HCT116 (cell line): ENCODE measurements at regions not wholly inside any gene's neighbourhood (a gene's known extent, or its start where the extent isn't known, plus 50 kb on each side); places are given as distances from the start of the nearest gene placed in this dataset.

Experiments
- ATAC-seq: fragments of 200-7000 bp; cut with Tn5 transposase; 2 replicates; pipeline ENCODE4 v1.9.1; 2020; ENCODE audit warnings: mild to moderate bottlenecking, moderate library complexity
- BruUV-seq: library from RNA; stranded (reverse); fragments of 400-500 nt; replicated peaks from 2 replicates; lab custom pipeline; 2021; lab: Mats Ljungman, UMichigan
- CTCF ChIA-PET: fragments of 300-600 bp; sonication (Branson Sonifier 250); formaldehyde crosslinking; loops from one replicate; lab custom pipeline; 2021; ENCODE audit warnings: antibody characterized with exemption; lab: Charles Lee
- POLR2A ChIA-PET: fragments of 300-600, 350-600 bp; sonication (Branson Sonifier 250); formaldehyde crosslinking; loops from one replicate; lab custom pipeline; 2021; ENCODE audit warnings: antibody characterized with exemption; lab: Charles Lee
- RAD21 ChIA-PET, 2 experiments: fragments of 300-600 bp; sonication (Branson Sonifier 250); formaldehyde crosslinking; loops; one replicate each; lab custom pipeline; 2023; ENCODE audit warnings: low total read pairs in 2 of 2; ENCODE audit not compliant: uncharacterized antibody in 2 of 2, unreplicated experiment in 2 of 2, low non-redundant PET in 1 of 2; lab: Charles Lee
- DNase-seq: peaks from one replicate; pipeline ENCODE4 v3.0.0-alpha.2; 2010; ENCODE audit warnings: low read depth, low spot score
- H2AFZ ChIP-seq: fragments of 200-600 bp; shearing (Covaris generic), sonication (generic); 2 replicates; pipeline ENCODE4 v1.6.1; 2017; ENCODE audit warnings: low read depth, mixed run types, mixed read lengths, antibody characterized with exemption, low read length; ENCODE audit not compliant: poor library complexity, severe bottlenecking
- H3K27ac ChIP-seq: 2 replicates; pipeline ENCODE4 v1.5.1; 2012; ENCODE audit warnings: low read depth, low read length
- H3K27me3 ChIP-seq: fragments of 200-600 bp; sonication (generic); 2 replicates; pipeline ENCODE4 v1.6.1; 2016; ENCODE audit warnings: mixed run types, low read length, mixed read lengths; ENCODE audit not compliant: insufficient read depth
- H3K36me3 ChIP-seq, 2 experiments: fragments of 200-500 bp in 1 of 2; fragments of 200-600 bp in 1 of 2; sonication (Bioruptor generic) in 1 of 2; sonication (generic) in 1 of 2; 2 replicates each; pipeline versions ENCODE4 v1.5.1 to v1.6.1; 2014 to 2016; ENCODE audit warnings: low read length in 2 of 2, inconsistent platforms in 1 of 2, mixed read lengths in 1 of 2, mixed run types in 1 of 2; ENCODE audit not compliant: insufficient read depth in 2 of 2, control insufficient read depth in 1 of 2
- H3K4me1 ChIP-seq, 2 experiments: fragments of 200-600 bp in 1 of 2; sonication (generic) in 1 of 2; 2 replicates each; pipeline versions ENCODE4 v1.5.1 to v1.6.1; 2012 to 2017; ENCODE audit warnings: low read length in 2 of 2, inconsistent platforms in 1 of 2, mild to moderate bottlenecking in 1 of 2, mixed read lengths in 1 of 2, mixed run types in 1 of 2, moderate library complexity in 1 of 2; ENCODE audit not compliant: insufficient read depth in 2 of 2, control insufficient read depth in 1 of 2
- H3K4me2 ChIP-seq: fragments of 200-600 bp; sonication (generic); 2 replicates; pipeline ENCODE4 v1.6.1; 2017; ENCODE audit warnings: mixed run types, low read length, mixed read lengths
- H3K4me3 ChIP-seq, 2 experiments: fragments of 200-600 bp in 1 of 2; sonication (generic) in 1 of 2; replicated peaks in 1 of 2; 2 replicates each; pipeline ENCODE4 v1.5.1; 2011 to 2016; ENCODE audit warnings: low read length in 2 of 2, control low read depth in 1 of 2, low read depth in 1 of 2, mild to moderate bottlenecking in 1 of 2, mixed read lengths in 1 of 2, mixed run types in 1 of 2
- H3K79me2 ChIP-seq: fragments of 200-600 bp; sonication (generic); 2 replicates; pipeline ENCODE4 v1.6.1; 2017; ENCODE audit warnings: mild to moderate bottlenecking, mixed run types, low read length, moderate library complexity, mixed read lengths; ENCODE audit not compliant: insufficient read depth
- H3K9ac ChIP-seq: fragments of 200-600 bp; sonication (generic); 2 replicates; pipeline ENCODE4 v1.6.1; 2016; ENCODE audit warnings: low read length, mixed read lengths
- H3K9me2 ChIP-seq: fragments of 200-600 bp; sonication (generic), shearing (Covaris generic); 2 replicates; pipeline ENCODE4 v1.6.1; 2017; ENCODE audit warnings: mixed run types, mild to moderate bottlenecking, moderate library complexity; ENCODE audit not compliant: insufficient read depth
- H3K9me3 ChIP-seq, 2 experiments: fragments of 200-500 bp in 1 of 2; fragments of 200-600 bp in 1 of 2; sonication (Bioruptor generic) in 1 of 2; sonication (generic) in 1 of 2; 2 replicates each; pipeline ENCODE4 v1.6.1; 2014 to 2017; ENCODE audit warnings: low read length in 2 of 2, mixed read lengths in 2 of 2, inconsistent platforms in 1 of 2, low read depth in 1 of 2, mild to moderate bottlenecking in 1 of 2, mixed run types in 1 of 2, moderate library complexity in 1 of 2; ENCODE audit not compliant: control insufficient read depth in 1 of 2, insufficient read depth in 1 of 2
- H4K20me1 ChIP-seq: fragments of 200-600 bp; sonication (generic), shearing (Covaris generic); 2 replicates; pipeline ENCODE4 v1.6.1; 2017; ENCODE audit warnings: mixed run types, mild to moderate bottlenecking, moderate library complexity; ENCODE audit not compliant: insufficient read depth
- ATF3 ChIP-seq: IDR thresholded peaks from 2 replicates; pipeline ENCODE4 v1.6.1; 2012
- CBX3 ChIP-seq: IDR thresholded peaks from 2 replicates; pipeline ENCODE4 v1.6.1; 2012; ENCODE audit warnings: low read depth
- ELF1 ChIP-seq: IDR thresholded peaks from 2 replicates; pipeline ENCODE4 v1.6.1; 2012; ENCODE audit warnings: low read depth, borderline replicate concordance
- EZH2 ChIP-seq: fragments of 200-600 bp; sonication (generic); IDR thresholded peaks from 2 replicates; pipeline ENCODE4 v1.6.1; 2017; ENCODE audit warnings: antibody characterized with exemption, mixed run types
- EZH2phosphoT487 ChIP-seq: fragments of 200-600 bp; IDR thresholded peaks from 2 replicates; pipeline ENCODE4 v1.6.1; 2018; ENCODE audit warnings: antibody characterized with exemption, borderline replicate concordance
- JUND ChIP-seq: IDR thresholded peaks from 2 replicates; pipeline ENCODE4 v1.6.1; 2012
- MAX ChIP-seq: IDR thresholded peaks from 2 replicates; pipeline ENCODE4 v1.6.1; 2012
- RAD21 ChIP-seq: IDR thresholded peaks from 2 replicates; pipeline ENCODE4 v1.6.1; 2012; ENCODE audit warnings: low read depth, mild to moderate bottlenecking
- SIN3A ChIP-seq: IDR thresholded peaks from 2 replicates; pipeline ENCODE4 v1.6.1; 2012; ENCODE audit warnings: low read depth
- SP1 ChIP-seq: IDR thresholded peaks from 2 replicates; pipeline ENCODE4 v1.6.1; 2012; ENCODE audit warnings: low read depth
- SRF ChIP-seq: IDR thresholded peaks from 2 replicates; pipeline ENCODE4 v1.6.1; 2012; ENCODE audit warnings: low read depth
- intact Hi-C: fragments of 100-400 bp; cut with micrococcal nuclease; formaldehyde crosslinking; loops from 2 replicates; pipeline ENCODE4 v1.10.0; 2022
- TF ChIP-seq, protein P1 (sequence below), 3 experiments: fragments of 200-600 bp in 1 of 3; sonication (generic) in 1 of 3; IDR thresholded peaks in 2 of 3; conservative IDR thresholded peaks in 1 of 3; 2 replicates each; pipeline ENCODE4 v1.5.1; 2012 to 2017; ENCODE audit warnings: low read depth in 2 of 3, low read length in 2 of 3, antibody characterized with exemption in 1 of 3, borderline replicate concordance in 1 of 3, control low read depth in 1 of 3, mild to moderate bottlenecking in 1 of 3, mixed read lengths in 1 of 3, mixed run types in 1 of 3, moderate library complexity in 1 of 3; ENCODE audit not compliant: insufficient read depth in 1 of 3

- no TSS peak for BruUV-seq
- RAD21 ChIA-PET = no interaction called here
Observed at GRCh38 chrY:15325201-15325600, 800.9 kb downstream of the NLGN4Y start.

GRCh38 chrY:15326673-15327072 is 802.3 kb downstream of the NLGN4Y start:
- DNase-seq = no peak
- no peak for ATAC-seq
- Histone ChIP-seq H4K20me1 (no peaks in the 10 kb centered on the region), H3K79me2 (no peaks in the 10 kb centered on the region), H3K9me3 (no peaks in the 10 kb centered on the region), H3K36me3 (no peaks in the 10 kb centered on the region), H3K27me3 (no peaks in the 10 kb centered on the region), H3K27ac (no peak overlapping the region), H3K4me3 (no peak overlapping the region), H3K9ac (no peak overlapping the region), H3K9me2 (no peaks in the 10 kb centered on the region), H3K4me2 (no peak overlapping the region), H3K4me1 (no peaks in the 10 kb centered on the region), H2AFZ (no peak overlapping the region)
- RAD21 ChIA-PET = no interaction called here
- no TSS peak for BruUV-seq
- CTCF ChIA-PET = no interaction called here
- intact Hi-C loops = no loop called here
- POLR2A ChIA-PET = no interaction called here
- TF ChIP-seq, protein P1, sequence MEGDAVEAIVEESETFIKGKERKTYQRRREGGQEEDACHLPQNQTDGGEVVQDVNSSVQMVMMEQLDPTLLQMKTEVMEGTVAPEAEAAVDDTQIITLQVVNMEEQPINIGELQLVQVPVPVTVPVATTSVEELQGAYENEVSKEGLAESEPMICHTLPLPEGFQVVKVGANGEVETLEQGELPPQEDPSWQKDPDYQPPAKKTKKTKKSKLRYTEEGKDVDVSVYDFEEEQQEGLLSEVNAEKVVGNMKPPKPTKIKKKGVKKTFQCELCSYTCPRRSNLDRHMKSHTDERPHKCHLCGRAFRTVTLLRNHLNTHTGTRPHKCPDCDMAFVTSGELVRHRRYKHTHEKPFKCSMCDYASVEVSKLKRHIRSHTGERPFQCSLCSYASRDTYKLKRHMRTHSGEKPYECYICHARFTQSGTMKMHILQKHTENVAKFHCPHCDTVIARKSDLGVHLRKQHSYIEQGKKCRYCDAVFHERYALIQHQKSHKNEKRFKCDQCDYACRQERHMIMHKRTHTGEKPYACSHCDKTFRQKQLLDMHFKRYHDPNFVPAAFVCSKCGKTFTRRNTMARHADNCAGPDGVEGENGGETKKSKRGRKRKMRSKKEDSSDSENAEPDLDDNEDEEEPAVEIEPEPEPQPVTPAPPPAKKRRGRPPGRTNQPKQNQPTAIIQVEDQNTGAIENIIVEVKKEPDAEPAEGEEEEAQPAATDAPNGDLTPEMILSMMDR (IDR thresholded peaks at IDR 0.05 in 2 of 3, conservative IDR thresholded peaks at IDR 0.05 in 1 of 3; ENCODE audit: borderline replicate concordance in 1 of 3, insufficient read depth in 1 of 3, low read depth in 2 of 3, low read length in 2 of 3) = no peak
- TF ChIP-seq ELF1 (no peak), SIN3A (no peak), EZH2 (no peak)

More at GRCh38 chrY:15325201-15325600, 800.9 kb downstream of the NLGN4Y start:
- no peaks in the 10 kb centered on the region for H3K4me1 ChIP-seq
- H3K36me3 ChIP-seq = no peaks in the 10 kb centered on the region
- DNase-seq = no peak
- intact Hi-C loops = no loop called here
- H3K27ac ChIP-seq = no peak overlapping the region
- H3K4me3 ChIP-seq = no peak overlapping the region
- H3K27me3 ChIP-seq = no peaks in the 10 kb centered on the region
- no peaks in the 10 kb centered on the region for H3K9me3 ChIP-seq
- no peak overlapping the region for H2AFZ ChIP-seq
- no peaks in the 10 kb centered on the region for H3K9me2 ChIP-seq
- no peak overlapping the region for H3K4me2 ChIP-seq
- H3K79me2 ChIP-seq = no peaks in the 10 kb centered on the region
- H4K20me1 ChIP-seq = no peaks in the 10 kb centered on the region
- H3K9ac ChIP-seq = no peak overlapping the region
- TF ChIP-seq SP1 = no peak
- TF ChIP-seq EZH2phosphoT487 = no peak
- TF ChIP-seq ELF1 = no peak
- no peak for TF ChIP-seq ATF3
- TF ChIP-seq CBX3 = no peak
- TF ChIP-seq JUND = no peak
- no peak for TF ChIP-seq RAD21
- no peak for TF ChIP-seq SIN3A
- TF ChIP-seq SRF = no peak
- TF ChIP-seq MAX = no peak
- ChIA-PET POLR2A (no interaction called here), CTCF (no interaction called here)
- ATAC-seq = no peak
